GM21367 (cell line): ENCODE measurements at regions not wholly inside any gene's neighbourhood (a gene's known extent, or its start where the extent isn't known, plus 50 kb on each side); places are given as distances from the start of the nearest gene placed in this dataset.
"Not testable (repeated sequence)": the region's sequence is repeated elsewhere in the genome, so short reads cannot be mapped to it uniquely, and the experiment has no call there.

ENCODE experiments used
- ATAC-seq: cut with Tn5 transposase; IDR thresholded peaks from one replicate; pipeline ENCODE4 v1.9.1; 2021; ENCODE audit not compliant: unreplicated experiment

DNA sequence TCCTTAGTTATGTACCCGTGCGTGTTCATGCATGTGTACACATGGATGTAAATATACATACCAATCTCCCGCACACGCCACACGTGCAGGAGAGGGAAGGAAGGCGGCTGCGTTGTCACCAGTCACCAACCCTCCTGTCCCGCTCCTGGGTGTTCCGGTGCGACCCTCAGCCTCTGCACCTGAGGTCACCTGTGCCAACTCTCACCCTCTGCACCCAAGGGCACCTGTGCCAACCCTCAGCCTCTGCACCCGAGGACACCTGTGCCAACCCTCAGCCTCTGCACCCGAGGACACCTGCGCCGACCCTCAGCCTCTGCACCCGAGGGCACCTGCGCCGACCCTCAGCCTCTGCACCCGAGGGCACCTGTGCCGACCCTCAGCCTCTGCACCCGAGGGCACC, 192.8 kb upstream of the SALL3 start:
- ATAC-seq = no peak

DNA sequence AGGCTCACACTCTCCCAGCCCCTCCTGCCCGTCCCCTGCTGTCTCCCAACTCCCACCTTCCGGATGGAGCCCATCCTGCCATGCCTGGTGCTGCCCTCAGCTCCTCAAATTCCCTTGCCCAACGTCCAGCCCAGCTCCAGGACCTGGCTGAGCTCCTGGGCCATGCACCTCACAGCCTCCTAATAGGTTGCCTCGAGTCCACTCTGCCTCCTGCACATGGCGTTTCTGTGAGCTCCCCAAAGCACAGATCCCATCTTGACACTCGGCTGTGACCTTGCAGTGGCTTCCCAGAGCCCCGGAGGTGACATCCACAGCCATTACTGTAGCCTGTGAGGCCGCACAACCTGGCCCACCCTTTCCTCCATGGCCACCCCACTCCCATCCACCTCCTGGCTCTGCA, 191.9 kb upstream of the SALL3 start:
- no peak for ATAC-seq

DNA sequence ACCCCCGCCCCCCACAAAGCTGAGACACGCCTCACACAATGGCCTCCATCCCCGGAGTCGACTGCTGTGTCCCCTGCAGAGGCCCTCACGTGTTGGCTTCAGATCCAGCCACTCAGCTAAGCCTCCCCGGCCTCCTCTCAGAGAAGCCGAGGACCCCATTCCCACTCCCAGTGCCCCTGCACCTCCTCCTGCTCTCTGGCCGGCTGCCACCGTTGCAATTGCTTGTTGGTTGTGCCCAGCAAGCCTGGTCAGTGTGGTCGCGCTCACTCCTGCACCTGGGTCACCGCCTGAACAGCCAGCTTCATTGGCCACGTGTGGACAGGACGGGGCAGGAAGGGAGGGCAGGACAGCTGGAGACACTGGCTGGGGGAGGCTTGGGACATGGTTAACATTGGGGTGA, 191.5 kb upstream of the SALL3 start:
- ATAC-seq = no peak

DNA sequence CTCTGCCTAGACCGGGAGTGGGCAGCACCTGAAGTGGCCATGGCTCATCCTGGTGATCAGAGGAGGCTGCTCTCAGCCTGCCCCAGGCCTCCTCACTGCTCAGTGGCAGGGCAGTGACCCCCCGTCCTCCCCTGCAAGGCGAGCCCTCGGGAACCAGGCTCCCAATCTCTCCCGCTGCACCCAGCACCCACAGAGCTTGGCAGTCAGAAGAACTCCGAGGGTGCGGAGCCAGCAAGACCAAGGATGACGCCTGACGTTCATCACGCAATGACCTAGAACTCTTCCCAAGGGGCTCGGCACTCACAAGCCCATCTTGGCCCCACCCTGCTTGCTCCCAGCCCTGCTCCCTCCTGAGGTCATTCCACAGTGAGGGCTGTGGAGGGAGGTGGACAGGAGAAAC, 189.8 kb upstream of the SALL3 start:
- no peak for ATAC-seq

DNA sequence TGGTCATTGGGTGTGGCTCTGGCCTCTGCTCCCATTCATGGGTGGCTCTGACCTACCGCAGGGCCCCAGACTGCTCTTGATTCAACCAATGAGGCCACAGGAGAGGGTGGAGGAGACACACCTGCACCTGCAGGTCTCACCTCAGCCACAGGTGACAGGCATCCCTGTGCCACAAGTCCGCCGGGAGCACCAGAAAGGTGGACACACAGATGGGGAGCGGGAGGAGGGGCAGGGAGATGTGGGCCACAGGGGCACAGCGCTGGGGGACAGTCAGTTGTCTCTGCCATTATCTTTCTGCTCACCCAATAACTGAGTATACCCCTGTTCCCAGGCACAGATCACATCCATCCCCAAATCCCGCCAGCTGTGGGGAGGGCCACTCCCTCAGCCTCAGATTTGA, 189.1 kb upstream of the SALL3 start:
- ATAC-seq = no peak

DNA sequence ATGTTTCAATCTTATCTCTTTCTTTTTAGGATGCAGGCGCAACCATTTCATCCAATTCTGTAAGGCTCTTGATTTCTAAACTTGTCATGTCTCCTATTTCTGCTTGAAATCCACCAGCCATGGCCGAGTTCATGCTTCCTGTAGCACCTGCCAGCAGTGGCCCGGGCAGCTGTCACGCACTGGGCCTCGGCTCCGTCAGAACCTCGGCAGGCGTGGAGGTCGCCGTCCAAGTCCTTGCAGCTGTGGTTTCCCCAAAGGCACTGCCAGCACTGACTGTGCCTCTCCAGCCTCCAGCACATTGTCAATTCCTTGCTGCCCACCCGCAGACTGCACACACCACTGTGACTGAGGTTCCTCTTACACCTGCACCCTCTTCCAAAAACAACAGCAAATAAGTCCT, 188.7 kb upstream of the SALL3 start:
- no peak for ATAC-seq

DNA sequence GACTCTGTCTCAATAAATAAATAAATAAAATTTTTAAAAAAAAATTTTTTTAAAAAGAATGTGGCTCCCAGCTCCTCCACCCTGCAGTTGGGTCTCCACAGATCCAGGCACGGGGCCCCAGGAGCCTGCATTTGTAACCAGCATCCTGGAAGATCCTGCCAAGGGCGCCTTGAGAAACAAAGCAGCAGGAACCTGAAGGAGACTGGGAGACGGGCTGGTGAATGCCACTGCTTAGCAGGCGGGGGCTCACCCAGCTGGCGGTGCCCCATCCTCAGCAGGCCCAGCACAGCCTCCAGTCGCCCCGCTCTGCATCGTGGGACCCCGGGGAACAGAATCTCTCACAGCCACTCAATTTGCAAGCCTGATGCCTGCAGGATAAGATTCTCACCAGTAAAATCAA, 187.5 kb upstream of the SALL3 start:
- ATAC-seq = no peak

DNA sequence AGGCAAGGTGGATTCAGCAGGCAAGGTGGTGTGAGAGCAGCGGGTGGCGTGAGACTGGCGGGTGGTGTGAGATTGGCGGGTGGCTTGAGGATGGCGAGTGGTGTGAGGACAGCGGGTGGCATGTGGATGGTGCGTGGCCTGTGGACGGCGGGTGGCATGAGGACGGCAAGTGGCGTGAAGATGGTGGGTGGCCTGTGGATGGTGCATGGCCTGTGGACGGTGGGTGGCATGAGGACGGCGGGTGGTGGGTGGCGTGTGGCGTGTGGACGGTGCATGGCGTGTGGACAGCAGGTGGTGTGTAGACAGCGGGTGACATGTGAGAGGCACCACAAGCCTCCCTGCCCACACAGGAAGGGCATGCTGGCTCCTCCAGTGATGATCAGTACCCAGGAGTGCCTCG, 186.9 kb upstream of the SALL3 start:
- no peak for ATAC-seq

DNA sequence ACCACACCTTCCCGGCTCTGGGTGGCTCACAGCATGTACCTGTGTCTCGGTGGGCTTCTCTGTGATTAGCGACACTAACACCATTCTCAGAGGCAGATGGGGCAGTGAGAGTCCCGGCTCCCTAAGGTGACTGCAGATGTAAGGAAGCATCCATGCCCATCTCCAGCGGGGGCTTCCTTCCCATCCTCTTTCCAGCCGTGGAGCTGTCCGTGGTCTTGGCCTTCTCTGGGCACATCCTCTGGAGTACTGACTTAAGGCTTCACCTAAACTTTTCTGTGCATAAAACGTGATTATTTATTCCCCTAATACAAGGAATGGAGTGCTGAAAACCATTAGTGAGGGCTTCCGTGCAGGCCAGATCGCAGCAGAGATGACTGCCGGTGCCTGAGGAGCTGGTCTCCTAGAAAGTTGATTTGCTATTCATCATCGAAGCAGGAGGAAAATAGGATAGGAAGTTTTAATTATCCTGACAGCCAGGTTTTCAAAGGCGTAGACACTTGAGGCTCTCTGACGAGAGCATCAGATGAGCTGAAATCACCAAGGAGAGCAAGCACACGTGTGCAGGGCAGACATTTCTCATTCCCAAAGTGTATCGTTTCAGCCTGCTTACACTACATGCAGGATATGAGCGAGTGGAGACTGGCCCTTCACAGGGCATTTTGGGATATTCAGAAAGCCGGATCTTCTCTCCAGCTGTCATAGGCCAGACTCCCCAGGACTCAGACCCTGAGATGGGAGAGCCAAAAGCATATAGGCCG, 186.1 kb upstream of the SALL3 start:
- no peak for ATAC-seq

DNA sequence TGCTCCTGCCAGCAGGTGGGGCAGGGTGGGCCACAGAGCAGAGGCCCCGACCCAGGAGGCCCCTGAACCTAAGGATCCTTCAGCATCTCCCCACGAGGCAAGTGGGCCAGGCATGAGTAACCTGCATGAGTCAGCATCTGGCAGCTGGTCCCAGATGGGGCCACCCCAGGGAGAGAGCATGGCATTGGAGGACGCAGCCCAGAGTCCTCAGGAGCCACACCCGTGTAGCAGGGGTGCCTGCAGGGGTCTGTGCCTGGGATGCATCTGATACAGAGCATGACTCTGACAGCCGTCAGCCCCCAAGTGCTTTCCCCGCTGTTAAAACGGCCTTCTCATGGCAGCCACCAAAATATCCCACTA, 185.6 kb upstream of the SALL3 start:
- no peak for ATAC-seq

DNA sequence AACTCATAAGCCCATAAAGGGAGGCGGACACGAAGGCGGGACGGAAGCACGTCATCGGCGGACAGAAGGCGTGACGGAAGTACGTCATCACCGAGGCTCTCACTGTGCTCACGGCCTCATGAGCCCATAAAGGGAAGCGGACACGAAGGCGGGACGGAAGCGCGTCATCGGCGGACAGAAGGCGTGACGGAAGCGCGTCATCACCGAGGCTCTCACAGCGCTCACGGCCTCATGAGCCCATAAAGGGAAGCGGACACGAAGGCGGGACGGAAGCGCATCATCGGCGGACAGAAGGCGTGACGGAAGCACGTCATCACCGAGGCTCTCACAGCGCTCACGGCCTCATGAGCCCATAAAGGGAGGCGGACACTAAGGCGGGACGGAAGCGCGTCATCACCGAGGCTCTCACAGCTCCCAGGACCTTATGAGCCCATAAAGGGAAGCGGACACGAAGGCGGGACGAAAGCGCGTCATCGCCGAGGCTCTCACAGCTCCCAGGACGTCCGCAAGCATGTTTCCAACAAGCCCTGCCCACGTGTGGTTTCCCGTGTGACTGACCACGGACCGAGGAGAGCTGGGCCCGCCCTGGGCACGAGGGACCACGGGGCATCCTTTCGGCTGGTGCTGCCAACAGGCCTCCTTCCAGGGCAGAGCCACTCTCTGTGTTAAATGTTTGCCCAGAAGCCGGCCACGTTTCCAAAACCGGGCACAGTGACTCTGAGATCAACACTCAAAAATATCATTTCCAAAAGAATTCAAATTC, 182.7 kb upstream of the SALL3 start:
- no peak for ATAC-seq

DNA sequence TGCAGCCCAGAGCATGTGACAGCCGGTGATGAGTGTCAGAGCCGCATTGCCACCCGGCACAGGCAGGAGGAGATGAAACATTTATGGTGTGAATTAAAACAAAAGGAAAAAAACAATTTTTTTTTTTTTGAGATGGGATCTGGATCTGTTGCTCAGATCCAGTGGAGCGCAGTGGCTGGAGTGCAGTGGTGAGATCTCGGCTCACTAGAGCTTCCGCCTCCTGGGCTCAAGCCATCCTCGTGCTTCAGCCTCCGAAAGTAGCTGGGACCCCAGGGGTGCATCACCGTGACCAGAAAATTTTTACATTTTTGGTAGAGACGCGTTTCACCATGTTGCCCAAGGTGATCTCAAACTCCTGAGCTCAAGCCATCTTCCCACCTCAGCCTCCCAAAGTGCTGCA, 182.1 kb upstream of the SALL3 start:
- no peak for ATAC-seq

DNA sequence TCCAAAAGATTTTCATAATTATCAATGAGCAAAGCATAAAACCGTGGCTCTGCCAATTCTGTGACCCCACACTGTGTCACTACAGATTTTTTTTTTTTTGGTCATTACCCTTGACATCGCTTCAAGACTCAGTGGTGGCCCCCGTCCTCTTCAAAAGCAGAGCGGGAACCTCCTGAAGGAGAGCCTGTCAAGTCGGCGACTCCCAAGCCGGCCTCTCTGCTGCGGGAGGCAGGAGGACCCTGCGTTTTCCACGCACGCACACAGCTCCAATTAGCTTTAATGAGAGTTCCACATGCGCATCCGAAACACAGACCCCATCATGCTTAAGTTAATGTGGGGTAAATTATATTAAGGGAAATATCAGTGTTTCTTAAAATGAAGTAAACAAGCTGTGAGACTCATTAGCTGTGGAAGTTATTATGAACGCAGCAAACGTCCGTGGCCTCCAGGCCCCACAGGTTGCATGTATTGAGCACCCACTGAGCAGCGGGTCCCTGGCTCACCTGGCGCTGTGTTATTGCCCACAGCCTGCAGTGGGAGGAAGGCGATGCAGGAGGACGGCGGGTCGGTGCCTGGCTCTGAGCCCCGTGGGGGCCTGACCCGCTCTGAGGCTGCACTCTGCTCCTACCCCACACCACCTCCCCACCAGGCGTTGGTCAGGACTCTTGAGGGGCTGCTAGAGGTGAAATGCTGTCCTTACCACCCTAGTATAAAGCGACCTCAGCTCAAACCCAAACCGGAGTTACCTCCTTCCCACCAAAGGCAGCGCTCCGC, 181.0 kb upstream of the SALL3 start:
- ATAC-seq = no peak

DNA sequence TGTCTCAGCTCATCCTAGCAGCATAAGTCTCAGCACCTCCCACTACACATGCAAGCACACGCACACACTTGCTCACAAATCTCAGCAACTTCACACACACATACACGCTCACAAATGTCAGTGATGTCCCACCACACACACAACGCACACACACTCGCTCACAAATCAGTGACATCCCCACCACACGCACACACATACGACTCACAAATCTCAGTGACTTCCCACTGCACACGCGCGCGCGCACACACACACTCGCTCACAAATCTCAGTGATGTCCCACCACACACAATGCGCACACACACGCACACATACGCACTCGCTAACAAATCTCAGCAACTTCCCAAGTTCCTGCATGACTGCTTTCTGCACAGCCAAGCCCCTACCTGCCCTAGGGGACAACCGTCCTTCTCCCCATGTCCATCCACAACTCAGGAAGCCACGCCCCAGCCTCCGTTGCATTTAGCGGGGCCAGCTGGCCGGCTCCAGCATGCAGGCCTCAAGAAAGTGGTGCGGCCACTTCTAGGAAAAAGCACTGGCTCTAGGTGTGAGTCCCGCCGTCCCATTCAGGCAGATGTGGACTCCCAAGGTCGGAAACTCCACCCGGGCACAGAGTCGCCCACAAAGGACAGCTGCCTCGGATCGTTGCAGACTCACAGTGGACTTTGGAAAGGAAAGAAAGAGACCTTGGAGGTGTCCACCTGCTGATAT, 180.1 kb upstream of the SALL3 start:
- no peak for ATAC-seq

DNA sequence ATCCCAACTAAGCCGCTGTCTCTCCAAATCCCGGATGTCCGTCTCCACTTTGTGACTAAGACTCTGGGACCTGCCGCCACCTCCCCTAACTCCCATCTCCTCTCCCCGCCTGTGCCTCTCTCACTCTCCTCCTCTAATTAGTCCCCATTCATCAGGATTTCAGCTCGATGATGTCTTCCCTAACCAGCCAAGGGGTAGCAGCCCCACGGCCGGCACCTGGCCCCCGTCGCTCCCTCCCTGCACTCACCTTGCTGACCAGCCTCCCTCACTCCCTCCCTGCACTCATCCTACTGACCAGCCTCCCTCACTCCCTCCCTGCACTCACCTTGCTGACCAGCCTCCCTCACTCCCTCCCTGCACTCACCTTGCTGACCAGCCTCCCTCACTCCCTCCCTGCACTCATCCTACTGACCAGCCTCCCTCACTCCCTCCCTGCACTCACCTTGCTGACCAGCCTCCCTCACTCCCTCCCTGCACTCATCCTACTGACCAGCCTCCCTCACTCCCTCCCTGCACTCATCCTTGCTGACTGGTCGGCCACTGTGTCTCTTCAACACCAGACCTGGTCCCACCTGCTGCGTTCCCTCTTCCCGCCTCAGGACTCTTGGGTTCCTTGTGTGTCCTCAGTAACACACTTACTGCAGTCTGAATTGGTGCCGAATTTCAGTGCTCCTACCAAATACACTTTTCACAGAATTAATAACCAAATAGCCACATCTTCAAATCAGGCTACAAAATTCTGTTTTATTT, 179.3 kb upstream of the SALL3 start:
- not testable (repeated sequence) for ATAC-seq

DNA sequence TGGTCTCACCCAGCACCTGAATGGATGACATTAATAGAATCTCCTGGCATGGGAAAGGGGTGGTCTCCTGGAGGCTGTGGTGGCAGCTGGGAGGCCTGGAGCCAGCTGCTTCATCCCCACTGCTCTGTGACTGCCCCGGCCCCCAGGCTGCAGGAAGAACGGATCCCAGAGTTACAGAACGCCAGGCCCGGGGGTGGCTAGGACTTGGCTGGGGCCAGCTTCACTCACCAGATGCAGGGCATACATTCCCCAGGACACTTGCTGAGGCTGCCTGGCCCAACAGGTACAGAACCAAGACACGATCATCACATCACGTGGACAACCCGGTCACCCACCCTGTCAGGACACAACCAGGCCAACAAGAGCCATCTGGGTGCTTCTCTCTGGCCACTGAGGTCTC, 178.6 kb upstream of the SALL3 start:
- no peak for ATAC-seq

DNA sequence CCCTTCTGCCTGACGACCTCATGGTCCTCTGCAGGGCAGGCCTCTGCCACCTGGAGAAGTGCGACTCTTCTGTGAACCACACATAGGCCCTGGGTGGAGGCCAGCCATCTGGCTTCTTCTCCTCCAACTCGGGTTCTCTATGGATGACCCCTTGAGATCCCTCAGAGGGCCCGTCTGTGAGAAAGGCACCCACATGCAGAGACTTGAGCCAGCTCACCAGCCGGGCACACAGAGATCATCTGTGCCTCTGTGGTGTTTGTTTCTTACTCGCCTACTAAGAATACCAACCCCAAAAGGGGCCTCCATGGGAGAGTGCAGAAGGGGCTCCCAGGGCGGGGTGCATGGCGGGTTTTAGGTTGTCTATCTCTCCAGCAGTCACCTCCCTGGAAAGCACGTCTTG, 176.5 kb upstream of the SALL3 start:
- ATAC-seq = no peak

DNA sequence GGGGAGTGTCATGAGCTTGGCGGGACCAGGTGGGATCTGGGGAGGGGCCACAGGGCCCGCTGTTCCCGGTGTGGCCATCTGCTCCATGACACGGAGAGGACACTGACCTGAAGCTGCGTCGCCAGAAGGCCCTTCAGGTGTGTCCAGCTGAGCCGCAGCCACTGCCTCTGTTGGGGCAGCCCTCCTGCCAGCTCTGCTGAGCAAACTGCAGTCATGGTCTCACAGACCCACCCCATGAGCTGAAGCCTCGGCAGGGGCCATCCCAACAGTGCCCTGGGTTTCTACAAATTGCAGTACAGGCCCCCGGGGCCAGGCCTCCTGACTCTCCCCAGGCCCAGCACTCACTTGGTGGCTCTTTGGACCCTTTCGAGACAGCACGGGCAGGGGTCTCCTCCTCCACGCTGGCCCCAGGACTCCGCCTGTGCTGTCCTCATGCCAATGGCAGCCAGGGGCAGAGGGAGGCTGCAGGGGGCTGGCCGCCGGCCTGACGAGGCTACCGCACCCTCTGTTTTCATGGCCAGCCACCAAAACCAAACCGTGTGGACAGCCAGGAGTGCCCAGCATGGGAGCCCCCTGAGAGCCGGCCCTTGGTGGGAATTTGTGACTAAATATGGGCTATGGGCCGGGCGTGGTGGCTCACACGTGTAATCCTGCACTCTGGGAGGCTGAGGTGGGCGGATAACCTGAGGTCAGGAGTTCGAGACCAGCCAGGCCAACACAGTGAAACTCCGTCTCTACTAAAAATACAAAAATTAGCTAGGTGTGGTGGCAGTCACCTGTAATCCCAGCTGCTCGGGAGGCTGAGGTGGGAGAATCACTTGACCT, 175.2 kb upstream of the SALL3 start:
- ATAC-seq = no peak

DNA sequence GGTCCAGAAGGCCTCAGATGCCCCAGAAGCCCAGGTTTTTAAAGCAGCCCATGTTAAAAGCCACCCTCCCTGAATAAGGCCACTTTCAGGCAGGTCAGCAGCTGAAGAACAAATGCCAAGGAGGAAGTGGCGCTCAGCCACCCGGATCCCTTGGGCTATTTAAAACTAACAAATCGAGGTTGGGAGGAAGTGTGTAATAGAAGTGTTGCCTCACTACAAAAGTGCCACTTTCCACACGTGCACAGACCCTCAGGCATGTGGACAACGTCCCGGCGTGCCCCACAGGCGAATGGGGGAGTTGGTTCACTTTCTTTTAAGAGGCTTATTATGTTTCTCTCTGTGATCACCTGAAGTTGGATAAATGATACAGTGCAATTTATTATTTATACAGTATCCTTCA, 173.8 kb upstream of the SALL3 start:
- ATAC-seq = no peak

DNA sequence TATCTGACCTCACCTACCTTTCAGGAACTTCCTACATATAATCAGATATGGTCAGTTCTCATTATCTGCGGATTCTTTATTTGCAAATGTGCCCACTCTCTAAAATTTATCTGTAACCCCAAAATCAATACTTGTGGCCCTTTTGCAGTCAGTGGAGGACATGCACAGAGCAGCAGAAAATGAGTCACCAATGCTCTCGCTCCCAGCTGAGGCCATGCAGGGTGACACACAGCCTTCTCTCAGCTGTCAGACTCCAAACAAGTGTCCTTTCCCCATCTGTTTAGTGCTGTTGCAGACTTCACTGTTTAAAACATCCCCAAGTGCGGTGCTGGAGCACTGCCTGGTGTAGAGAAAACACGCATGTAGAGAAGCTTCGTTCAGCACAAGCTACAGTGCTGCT, 171.9 kb upstream of the SALL3 start:
- ATAC-seq = no peak
